SK-N-SH treated with all-trans-retinoic acid at 6 μM for 48 hours (cell line): ENCODE measurements at regions not wholly inside any gene's neighbourhood (a gene's known extent, or its start where the extent isn't known, plus 50 kb on each side); places are given as distances from the start of the nearest gene placed in this dataset.

Source experiments
- ATAC-seq: fragments of 200-7000 bp; cut with Tn5 transposase; 3 replicates; pipeline ENCODE4 v1.9.1; 2020; ENCODE audit warnings: mild to moderate bottlenecking, moderate library complexity
- ARNTL ChIP-seq: fragments of 450-650 bp; formaldehyde crosslinking; IDR thresholded peaks from 2 replicates; pipeline ENCODE4 v1.5.0; 2020; ENCODE audit warnings: low read depth, mild to moderate bottlenecking, moderate library complexity, borderline replicate concordance
- BACH2 ChIP-seq: fragments of 250-450 bp; sonication (Bioruptor Pico); IDR thresholded peaks from 2 replicates; pipeline ENCODE4 v1.9.0; 2021; ENCODE audit warnings: mild to moderate bottlenecking, borderline replicate concordance
- CSDC2 ChIP-seq: fragments of 250-450 bp; sonication (Bioruptor Pico); IDR thresholded peaks from 2 replicates; pipeline ENCODE4 v1.5.0; 2020; ENCODE audit warnings: mild to moderate bottlenecking, moderate library complexity
- ESRRG ChIP-seq: fragments of 250-450 bp; sonication (Bioruptor Pico); IDR thresholded peaks from 2 replicates; pipeline ENCODE4 v1.6.1; 2021; ENCODE audit warnings: mild to moderate bottlenecking
- GLIS3 ChIP-seq: fragments of 250-450 bp; sonication (Bioruptor Pico); IDR thresholded peaks from 2 replicates; pipeline ENCODE4 v1.5.0; 2020; ENCODE audit warnings: mild to moderate bottlenecking, moderate library complexity
- ISL1 ChIP-seq: fragments of 250-450 bp; sonication (Bioruptor Pico); IDR thresholded peaks from 2 replicates; pipeline ENCODE4 v2.1.2; 2022; ENCODE audit warnings: mild to moderate bottlenecking, moderate library complexity
- PPARA ChIP-seq: fragments of 250-450 bp; sonication (Bioruptor Pico); IDR thresholded peaks from 2 replicates; pipeline ENCODE4 v1.5.0; 2020; ENCODE audit warnings: mild to moderate bottlenecking, borderline replicate concordance
- RARB ChIP-seq: fragments of 250-450 bp; sonication (Bioruptor Pico); IDR thresholded peaks from 2 replicates; pipeline ENCODE4 v1.8.0; 2021; ENCODE audit warnings: mild to moderate bottlenecking, moderate library complexity
- SNAI2 ChIP-seq: fragments of 250-450 bp; sonication (Bioruptor Pico); IDR thresholded peaks from 2 replicates; pipeline ENCODE4 v1.5.0; 2020; ENCODE audit warnings: mild to moderate bottlenecking, moderate library complexity
- TCF4 ChIP-seq: fragments of 250-450 bp; sonication (Bioruptor Pico); IDR thresholded peaks from 2 replicates; pipeline ENCODE4 v1.8.0; 2021; ENCODE audit warnings: mild to moderate bottlenecking, moderate library complexity, borderline replicate concordance
- TOX ChIP-seq: fragments of 250-450 bp; sonication (Bioruptor Pico); IDR thresholded peaks from 2 replicates; pipeline ENCODE4 v1.8.0; 2021; ENCODE audit warnings: mild to moderate bottlenecking, moderate library complexity, borderline replicate concordance
- ZC3H10 ChIP-seq: fragments of 250-450 bp; sonication (Bioruptor Pico); IDR thresholded peaks from 2 replicates; pipeline ENCODE4 v1.5.1; 2021; ENCODE audit warnings: mild to moderate bottlenecking, moderate library complexity
- ZFP3 ChIP-seq: fragments of 250-450 bp; sonication (Bioruptor Pico); IDR thresholded peaks from 2 replicates; pipeline ENCODE4 v1.5.0; 2020; ENCODE audit warnings: mild to moderate bottlenecking, moderate library complexity
- ZFP30 ChIP-seq: fragments of 450-650 bp; formaldehyde crosslinking; IDR thresholded peaks from 2 replicates; pipeline ENCODE4 v1.5.0; 2022; ENCODE audit warnings: mild to moderate bottlenecking, moderate library complexity
- ZNF565 ChIP-seq: fragments of 450-650 bp; formaldehyde crosslinking; conservative IDR thresholded peaks from 2 replicates; pipeline ENCODE4 v1.5.0; 2020; ENCODE audit warnings: low read depth, mild to moderate bottlenecking, moderate library complexity
- ZNF70 ChIP-seq: fragments of 450-650 bp; formaldehyde crosslinking; IDR thresholded peaks from 2 replicates; pipeline ENCODE4 v1.5.0; 2020; ENCODE audit warnings: mild to moderate bottlenecking, moderate library complexity
- ZNF8 ChIP-seq: fragments of 450-650 bp; formaldehyde crosslinking; IDR thresholded peaks from 2 replicates; pipeline ENCODE4 v1.5.0; 2020; ENCODE audit warnings: mild to moderate bottlenecking, moderate library complexity
- TF ChIP-seq, protein P1 (sequence below): fragments of 250-450 bp; sonication (Bioruptor Pico); IDR thresholded peaks from 2 replicates; pipeline ENCODE4 v1.8.0; 2021; ENCODE audit warnings: low read depth, mild to moderate bottlenecking, moderate library complexity, borderline replicate concordance
- TF ChIP-seq, protein P2 (sequence below): fragments of 250-450 bp; sonication (Bioruptor Pico); IDR thresholded peaks from 2 replicates; pipeline ENCODE4 v1.5.1; 2020; ENCODE audit warnings: low read depth, mild to moderate bottlenecking, moderate library complexity
- TF ChIP-seq, protein P3 (sequence below): fragments of 250-450 bp; sonication (Bioruptor Pico); IDR thresholded peaks from 2 replicates; pipeline ENCODE4 v1.5.1; 2021; ENCODE audit warnings: mild to moderate bottlenecking, moderate library complexity
- TF ChIP-seq, protein P4 (sequence below): fragments of 250-450 bp; sonication (Bioruptor Pico); IDR thresholded peaks from 2 replicates; pipeline ENCODE4 v1.5.0; 2020; ENCODE audit warnings: mild to moderate bottlenecking, moderate library complexity
- TF ChIP-seq, protein P5 (sequence below): fragments of 250-450 bp; sonication (Bioruptor Pico); IDR thresholded peaks from 2 replicates; pipeline ENCODE4 v1.8.0; 2020; ENCODE audit warnings: mild to moderate bottlenecking, moderate library complexity, borderline replicate concordance

DNA sequence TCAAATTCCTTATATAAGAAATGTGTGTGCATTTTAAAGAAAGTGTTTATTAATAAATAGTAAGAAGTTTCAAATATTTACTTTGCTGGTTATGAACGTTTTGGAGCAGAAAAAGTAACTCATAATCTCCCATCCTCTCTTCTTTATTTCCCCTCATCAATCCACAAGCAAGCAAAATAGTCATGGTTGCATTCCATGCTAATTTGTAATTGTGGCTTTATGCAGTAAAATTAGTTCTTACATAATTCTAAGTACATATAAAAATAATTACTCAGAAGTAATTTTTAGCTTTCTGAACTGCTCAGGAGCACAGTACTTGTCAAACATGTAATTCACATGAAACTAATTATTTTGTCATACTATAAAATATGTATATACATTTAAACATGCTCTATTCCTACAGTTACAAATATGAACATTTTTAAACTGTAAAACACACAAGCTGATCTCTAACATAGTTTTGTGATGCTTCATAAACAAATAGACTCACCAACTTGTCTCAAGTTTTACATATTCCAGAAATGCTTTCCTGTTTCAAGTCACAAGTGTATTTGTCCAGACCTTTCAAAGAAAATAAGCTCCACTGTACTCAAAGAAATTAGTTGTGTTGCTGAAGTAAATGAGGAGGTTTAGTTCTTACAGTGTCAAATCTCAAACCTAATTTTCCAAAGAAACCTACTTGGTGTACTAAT lies 218.9 kb downstream of the PABPC4L start:
- ATAC-seq: no peak
- TF ChIP-seq TCF4 (CRISPR knock-in tag) (no peak), TOX (CRISPR knock-in tag) (peak; percentile 4; the same call in 1 of the 2 replicates), ZC3H10 (CRISPR knock-in tag) (no peak), CSDC2 (no peak)
- TF ChIP-seq, protein P1, sequence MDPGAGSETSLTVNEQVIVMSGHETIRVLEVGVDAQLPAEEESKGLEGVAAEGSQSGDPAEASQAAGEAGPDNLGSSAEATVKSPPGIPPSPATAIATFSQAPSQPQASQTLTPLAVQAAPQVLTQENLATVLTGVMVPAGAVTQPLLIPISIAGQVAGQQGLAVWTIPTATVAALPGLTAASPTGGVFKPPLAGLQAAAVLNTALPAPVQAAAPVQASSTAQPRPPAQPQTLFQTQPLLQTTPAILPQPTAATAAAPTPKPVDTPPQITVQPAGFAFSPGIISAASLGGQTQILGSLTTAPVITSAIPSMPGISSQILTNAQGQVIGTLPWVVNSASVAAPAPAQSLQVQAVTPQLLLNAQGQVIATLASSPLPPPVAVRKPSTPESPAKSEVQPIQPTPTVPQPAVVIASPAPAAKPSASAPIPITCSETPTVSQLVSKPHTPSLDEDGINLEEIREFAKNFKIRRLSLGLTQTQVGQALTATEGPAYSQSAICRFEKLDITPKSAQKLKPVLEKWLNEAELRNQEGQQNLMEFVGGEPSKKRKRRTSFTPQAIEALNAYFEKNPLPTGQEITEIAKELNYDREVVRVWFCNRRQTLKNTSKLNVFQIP: no peak
- TF ChIP-seq, all 23 proteins: peak for 1

DNA sequence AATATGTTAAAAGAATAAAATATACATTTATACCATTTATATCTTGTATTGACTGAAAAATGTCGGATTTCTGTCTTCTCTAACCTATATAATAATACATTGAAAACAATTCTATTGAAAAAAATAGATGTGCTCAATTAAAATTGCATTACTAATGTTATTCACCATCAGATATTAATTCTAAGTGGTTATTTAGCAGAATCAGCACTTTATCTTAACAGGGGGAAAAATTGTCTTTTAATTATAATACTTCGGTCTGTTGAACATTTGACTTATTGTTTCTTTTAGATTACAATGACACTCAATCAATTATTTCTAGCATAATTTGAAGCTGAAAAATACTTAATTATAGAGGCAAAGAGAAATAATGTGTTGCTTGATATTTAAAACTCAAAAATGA lies 220.3 kb downstream of the PABPC4L start:
- TF ChIP-seq GLIS3 (CRISPR knock-in tag) (no peak), RARB (no peak), PPARA (CRISPR knock-in tag) (no peak), ZNF70 (CRISPR knock-in tag) (no peak), ZC3H10 (CRISPR knock-in tag) (no peak), ISL1 (CRISPR knock-in tag) (no peak), ZFP30 (no peak)
- TF ChIP-seq, protein P2, sequence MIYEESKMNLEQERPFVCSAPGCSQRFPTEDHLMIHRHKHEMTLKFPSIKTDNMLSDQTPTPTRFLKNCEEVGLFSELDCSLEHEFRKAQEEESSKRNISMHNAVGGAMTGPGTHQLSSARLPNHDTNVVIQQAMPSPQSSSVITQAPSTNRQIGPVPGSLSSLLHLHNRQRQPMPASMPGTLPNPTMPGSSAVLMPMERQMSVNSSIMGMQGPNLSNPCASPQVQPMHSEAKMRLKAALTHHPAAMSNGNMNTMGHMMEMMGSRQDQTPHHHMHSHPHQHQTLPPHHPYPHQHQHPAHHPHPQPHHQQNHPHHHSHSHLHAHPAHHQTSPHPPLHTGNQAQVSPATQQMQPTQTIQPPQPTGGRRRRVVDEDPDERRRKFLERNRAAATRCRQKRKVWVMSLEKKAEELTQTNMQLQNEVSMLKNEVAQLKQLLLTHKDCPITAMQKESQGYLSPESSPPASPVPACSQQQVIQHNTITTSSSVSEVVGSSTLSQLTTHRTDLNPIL (CRISPR knock-in tag): no peak
- TF ChIP-seq, protein P3, sequence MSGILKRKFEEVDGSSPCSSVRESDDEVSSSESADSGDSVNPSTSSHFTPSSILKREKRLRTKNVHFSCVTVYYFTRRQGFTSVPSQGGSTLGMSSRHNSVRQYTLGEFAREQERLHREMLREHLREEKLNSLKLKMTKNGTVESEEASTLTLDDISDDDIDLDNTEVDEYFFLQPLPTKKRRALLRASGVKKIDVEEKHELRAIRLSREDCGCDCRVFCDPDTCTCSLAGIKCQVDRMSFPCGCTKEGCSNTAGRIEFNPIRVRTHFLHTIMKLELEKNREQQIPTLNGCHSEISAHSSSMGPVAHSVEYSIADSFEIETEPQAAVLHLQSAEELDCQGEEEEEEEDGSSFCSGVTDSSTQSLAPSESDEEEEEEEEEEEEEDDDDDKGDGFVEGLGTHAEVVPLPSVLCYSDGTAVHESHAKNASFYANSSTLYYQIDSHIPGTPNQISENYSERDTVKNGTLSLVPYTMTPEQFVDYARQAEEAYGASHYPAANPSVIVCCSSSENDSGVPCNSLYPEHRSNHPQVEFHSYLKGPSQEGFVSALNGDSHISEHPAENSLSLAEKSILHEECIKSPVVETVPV (CRISPR knock-in tag): no peak
- no peak for ATAC-seq

DNA sequence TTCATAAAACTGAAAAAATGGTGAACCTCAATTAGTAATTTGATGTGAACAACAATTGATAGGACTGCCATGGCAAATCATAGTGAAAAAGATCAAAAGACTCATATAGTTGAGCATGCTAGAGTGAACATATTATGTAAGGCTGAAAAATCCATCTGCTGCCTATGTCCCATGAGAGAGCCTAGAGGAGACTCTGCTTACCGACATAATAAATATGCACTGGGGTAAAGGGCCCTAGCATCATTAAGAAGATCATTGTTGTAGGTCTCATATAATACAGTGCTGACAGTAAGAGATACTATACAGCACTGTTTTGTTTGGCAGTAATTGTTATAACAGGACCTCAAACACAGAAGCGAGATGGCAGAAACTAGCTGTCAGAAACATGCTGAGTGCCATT lies 229.0 kb downstream of the PABPC4L start:
- TF ChIP-seq GLIS3 (CRISPR knock-in tag) (no peak), BACH2 (no peak), ZNF565 (no peak), CSDC2 (no peak), ZNF70 (CRISPR knock-in tag) (no peak), TOX (CRISPR knock-in tag) (no peak), RARB (no peak), TCF4 (CRISPR knock-in tag) (no peak), PPARA (CRISPR knock-in tag) (no peak), ARNTL (no peak), ZFP3 (CRISPR knock-in tag) (no peak), ZFP30 (no peak), ZNF8 (CRISPR knock-in tag) (no peak), SNAI2 (CRISPR knock-in tag) (no peak), ISL1 (CRISPR knock-in tag) (no peak), ESRRG (no peak)
- TF ChIP-seq, protein P4, sequence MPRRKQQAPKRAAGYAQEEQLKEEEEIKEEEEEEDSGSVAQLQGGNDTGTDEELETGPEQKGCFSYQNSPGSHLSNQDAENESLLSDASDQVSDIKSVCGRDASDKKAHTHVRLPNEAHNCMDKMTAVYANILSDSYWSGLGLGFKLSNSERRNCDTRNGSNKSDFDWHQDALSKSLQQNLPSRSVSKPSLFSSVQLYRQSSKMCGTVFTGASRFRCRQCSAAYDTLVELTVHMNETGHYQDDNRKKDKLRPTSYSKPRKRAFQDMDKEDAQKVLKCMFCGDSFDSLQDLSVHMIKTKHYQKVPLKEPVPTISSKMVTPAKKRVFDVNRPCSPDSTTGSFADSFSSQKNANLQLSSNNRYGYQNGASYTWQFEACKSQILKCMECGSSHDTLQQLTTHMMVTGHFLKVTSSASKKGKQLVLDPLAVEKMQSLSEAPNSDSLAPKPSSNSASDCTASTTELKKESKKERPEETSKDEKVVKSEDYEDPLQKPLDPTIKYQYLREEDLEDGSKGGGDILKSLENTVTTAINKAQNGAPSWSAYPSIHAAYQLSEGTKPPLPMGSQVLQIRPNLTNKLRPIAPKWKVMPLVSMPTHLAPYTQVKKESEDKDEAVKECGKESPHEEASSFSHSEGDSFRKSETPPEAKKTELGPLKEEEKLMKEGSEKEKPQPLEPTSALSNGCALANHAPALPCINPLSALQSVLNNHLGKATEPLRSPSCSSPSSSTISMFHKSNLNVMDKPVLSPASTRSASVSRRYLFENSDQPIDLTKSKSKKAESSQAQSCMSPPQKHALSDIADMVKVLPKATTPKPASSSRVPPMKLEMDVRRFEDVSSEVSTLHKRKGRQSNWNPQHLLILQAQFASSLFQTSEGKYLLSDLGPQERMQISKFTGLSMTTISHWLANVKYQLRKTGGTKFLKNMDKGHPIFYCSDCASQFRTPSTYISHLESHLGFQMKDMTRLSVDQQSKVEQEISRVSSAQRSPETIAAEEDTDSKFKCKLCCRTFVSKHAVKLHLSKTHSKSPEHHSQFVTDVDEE (CRISPR knock-in tag): no peak
- TF ChIP-seq, protein P3 (CRISPR knock-in tag): no peak
- TF ChIP-seq, protein P5, sequence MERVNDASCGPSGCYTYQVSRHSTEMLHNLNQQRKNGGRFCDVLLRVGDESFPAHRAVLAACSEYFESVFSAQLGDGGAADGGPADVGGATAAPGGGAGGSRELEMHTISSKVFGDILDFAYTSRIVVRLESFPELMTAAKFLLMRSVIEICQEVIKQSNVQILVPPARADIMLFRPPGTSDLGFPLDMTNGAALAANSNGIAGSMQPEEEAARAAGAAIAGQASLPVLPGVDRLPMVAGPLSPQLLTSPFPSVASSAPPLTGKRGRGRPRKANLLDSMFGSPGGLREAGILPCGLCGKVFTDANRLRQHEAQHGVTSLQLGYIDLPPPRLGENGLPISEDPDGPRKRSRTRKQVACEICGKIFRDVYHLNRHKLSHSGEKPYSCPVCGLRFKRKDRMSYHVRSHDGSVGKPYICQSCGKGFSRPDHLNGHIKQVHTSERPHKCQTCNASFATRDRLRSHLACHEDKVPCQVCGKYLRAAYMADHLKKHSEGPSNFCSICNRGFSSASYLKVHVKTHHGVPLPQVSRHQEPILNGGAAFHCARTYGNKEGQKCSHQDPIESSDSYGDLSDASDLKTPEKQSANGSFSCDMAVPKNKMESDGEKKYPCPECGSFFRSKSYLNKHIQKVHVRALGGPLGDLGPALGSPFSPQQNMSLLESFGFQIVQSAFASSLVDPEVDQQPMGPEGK: no peak
- TF ChIP-seq, all 23 proteins: peak for 0
- no peak for ATAC-seq
